Neural cell (in vitro differentiated cells): ENCODE measurements at regions not wholly inside any gene's neighbourhood (a gene's known extent, or its start where the extent isn't known, plus 50 kb on each side); places are given as distances from the start of the nearest gene placed in this dataset.

ENCODE experiments used
- H2AFZ ChIP-seq: fragments of 200-600, 300-800 bp; sonication (generic), shearing (Covaris generic); 2 replicates; pipeline ENCODE4 v1.6.0; 2014; ENCODE audit warnings: low read depth, mild to moderate bottlenecking, antibody characterized with exemption, low read length, moderate library complexity
- H3F3A ChIP-seq: fragments of 200-600 bp; shearing (Covaris generic); 2 replicates; pipeline ENCODE4 v1.6.1; 2016; ENCODE audit warnings: mild to moderate bottlenecking, moderate library complexity, mixed read lengths, antibody characterized with exemption, low read length; ENCODE audit not compliant: insufficient read depth, poor library complexity, severe bottlenecking
- H3K27ac ChIP-seq: fragments of 200-600, 300-800 bp; sonication (generic), shearing (Covaris generic); 2 replicates; pipeline ENCODE4 v1.5.1; 2014; ENCODE audit warnings: mild to moderate bottlenecking, low read length, moderate library complexity
- H3K27me3 ChIP-seq: fragments of 300-800, 200-600 bp; sonication (generic), shearing (Covaris generic); 2 replicates; pipeline ENCODE4 v1.6.0; 2014; ENCODE audit warnings: mild to moderate bottlenecking, low read depth, low read length, moderate library complexity; ENCODE audit not compliant: insufficient read depth
- H3K36me3 ChIP-seq: fragments of 300-800, 200-600 bp; sonication (generic), shearing (Covaris generic); 2 replicates; pipeline ENCODE4 v1.5.1; 2014; ENCODE audit warnings: mild to moderate bottlenecking, antibody characterized with exemption, low read length, moderate library complexity; ENCODE audit not compliant: insufficient read depth
- H3K4me2 ChIP-seq: fragments of 300-800, 200-600 bp; sonication (generic), shearing (Covaris generic); 2 replicates; pipeline ENCODE4 v1.6.0; 2014; ENCODE audit warnings: mild to moderate bottlenecking, low read length
- H3K4me3 ChIP-seq: fragments of 300-800, 200-600 bp; sonication (generic), shearing (Covaris generic); 2 replicates; pipeline ENCODE4 v1.5.1; 2014; ENCODE audit warnings: mild to moderate bottlenecking, low read length, moderate library complexity
- H3K79me2 ChIP-seq: fragments of 200-600 bp; shearing (Covaris generic); replicated peaks from 2 replicates; pipeline ENCODE4 v1.6.0; 2014; ENCODE audit warnings: mild to moderate bottlenecking, low read length, moderate library complexity; ENCODE audit not compliant: insufficient read depth
- H3K9ac ChIP-seq: fragments of 300-800, 200-600 bp; sonication (generic), shearing (Covaris generic); 2 replicates; pipeline ENCODE4 v1.6.1; 2016; ENCODE audit warnings: mild to moderate bottlenecking, low read length, mixed read lengths
- H3K9me2 ChIP-seq: fragments of 200-600 bp; shearing (Covaris generic); 2 replicates; pipeline ENCODE4 v1.6.1; 2016; ENCODE audit warnings: mild to moderate bottlenecking, low read length, mixed read lengths; ENCODE audit not compliant: insufficient read depth
- H3K9me3 ChIP-seq: fragments of 200-600, 300-800 bp; sonication (generic), shearing (Covaris generic); 2 replicates; pipeline ENCODE4 v1.6.1; 2016; ENCODE audit warnings: mild to moderate bottlenecking, mixed run types, low read length, moderate library complexity, mixed read lengths
- H4K20me1 ChIP-seq: fragments of 200-600 bp; shearing (Covaris generic); 2 replicates; pipeline ENCODE4 v1.6.1; 2016; ENCODE audit warnings: mild to moderate bottlenecking, mixed run types; ENCODE audit not compliant: insufficient read depth
- CTCF ChIP-seq: fragments of 450-650 bp; IDR thresholded peaks from 2 replicates; pipeline ENCODE4 v1.5.1; 2014; ENCODE audit warnings: antibody characterized with exemption, mild to moderate bottlenecking, moderate library complexity; ENCODE audit not compliant: poor library complexity, severe bottlenecking
- EP300 ChIP-seq: fragments of 450-650 bp; conservative IDR thresholded peaks from 2 replicates; pipeline ENCODE4 v1.6.1; 2014; ENCODE audit warnings: antibody characterized with exemption, mild to moderate bottlenecking, moderate library complexity; ENCODE audit not compliant: poor library complexity, severe bottlenecking
- EZH2 ChIP-seq: fragments of 200-600, 300-800 bp; shearing (Covaris generic), sonication (generic); IDR thresholded peaks from 2 replicates; pipeline ENCODE4 v1.6.1; 2014; ENCODE audit warnings: antibody characterized with exemption, low read length, borderline replicate concordance, mild to moderate bottlenecking; ENCODE audit not compliant: insufficient read depth, poor library complexity, severe bottlenecking
- MXI1 ChIP-seq: fragments of 450-650 bp; conservative IDR thresholded peaks from 2 replicates; pipeline ENCODE4 v1.6.1; 2014; ENCODE audit warnings: antibody characterized with exemption, mild to moderate bottlenecking; ENCODE audit not compliant: poor library complexity, severe bottlenecking
- POLR2AphosphoS5 ChIP-seq: IDR thresholded peaks from 2 replicates; pipeline ENCODE4 v1.6.1; 2012
- RAD21 ChIP-seq: fragments of 450-650 bp; conservative IDR thresholded peaks from 2 replicates; pipeline ENCODE4 v1.6.1; 2014; ENCODE audit warnings: antibody characterized with exemption, mild to moderate bottlenecking, moderate library complexity
- REST ChIP-seq: IDR thresholded peaks from 2 replicates; pipeline ENCODE4 v1.6.1; 2012; ENCODE audit warnings: borderline replicate concordance
- SMC3 ChIP-seq: fragments of 450-650 bp; conservative IDR thresholded peaks from 2 replicates; pipeline ENCODE4 v1.6.1; 2014; ENCODE audit warnings: antibody characterized with exemption, mild to moderate bottlenecking, moderate library complexity; ENCODE audit not compliant: poor library complexity
- TAF1 ChIP-seq: IDR thresholded peaks from 2 replicates; pipeline ENCODE4 v1.6.1; 2012; ENCODE audit warnings: low read depth

GRCh38 chr15:66960519-66960918 is 104.9 kb upstream of the SMAD3 start:
- Histone ChIP-seq H2AFZ (no peak overlapping the region), H3K27ac (no peak overlapping the region), H3K9me3 (no peaks in the 10 kb centered on the region), H4K20me1 (no peaks in the 10 kb centered on the region), H3K4me3 (no peak overlapping the region), H3K36me3 (no peaks in the 10 kb centered on the region), H3K9ac (no peak overlapping the region), H3F3A (no peaks in the 10 kb centered on the region), H3K27me3 (no peaks in the 10 kb centered on the region), H3K9me2 (no peaks in the 10 kb centered on the region), H3K4me2 (no peak overlapping the region), H3K79me2 (no peaks in the 10 kb centered on the region)
- TF ChIP-seq CTCF (no peak), SMC3 (no peak), RAD21 (no peak), EP300 (no peak), POLR2AphosphoS5 (no peak), MXI1 (no peak), EZH2 (no peak), REST (no peak), TAF1 (no peak)

- peak; percentile 10 for TF ChIP-seq POLR2AphosphoS5
- no peak for TF ChIP-seq REST
- Histone ChIP-seq H3K4me3 (no peak overlapping the region), H3K79me2 (no peaks in the 10 kb centered on the region), H3K9me2 (no peaks in the 10 kb centered on the region), H3F3A (no peaks in the 10 kb centered on the region), H3K27me3 (no peaks in the 10 kb centered on the region), H3K4me2 (no peak overlapping the region), H4K20me1 (no peaks in the 10 kb centered on the region), H3K27ac (no peak overlapping the region), H3K9me3 (no peaks in the 10 kb centered on the region), H3K36me3 (no peaks in the 10 kb centered on the region), H2AFZ (no peak overlapping the region), H3K9ac (no peak overlapping the region)
Observed at GRCh38 chr15:66961407-66961884, 104.0 kb upstream of the SMAD3 start.
